ENCODE measurements at regions not wholly inside any gene's neighbourhood (a gene's known extent, or its start where the extent isn't known, plus 50 kb on each side); places are given as distances from the start of the nearest gene placed in this dataset.

DNA sequence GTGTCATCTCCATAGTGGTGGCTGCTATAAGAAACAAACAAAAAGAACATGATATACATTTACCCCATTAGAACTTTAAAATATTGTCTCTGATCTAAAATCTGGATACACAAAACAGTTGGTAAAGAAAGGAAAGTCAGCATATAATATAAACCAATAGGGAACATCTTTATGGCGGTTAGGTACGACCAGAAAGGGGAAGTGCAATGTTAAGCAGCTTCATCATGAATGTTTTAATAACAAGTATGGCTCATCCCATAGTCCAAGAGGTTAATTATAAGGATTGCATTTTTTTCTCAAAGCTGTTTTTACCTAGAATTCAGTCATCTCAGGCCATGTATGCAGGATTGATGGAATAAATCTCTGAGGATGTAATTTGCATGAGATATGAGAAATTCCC lies 1869.7 kb downstream of the PCDH7 start:
- H3K9me3 ChIP-seq (ENCODE audit: control insufficient read depth in 1 of 2, insufficient read depth in 1 of 2, low read depth in 1 of 2, low read length in 2 of 2): no peaks in the 10 kb centered on the region; a peak in 1 of 4 replicates
- H2AFZ ChIP-seq (ENCODE audit: low read depth, low read length, poor library complexity, severe bottlenecking): no peak overlapping the region
- H3K27ac ChIP-seq (ENCODE audit: low read depth, low read length): no peak overlapping the region
- TF ChIP-seq ZFX (IDR thresholded peaks at IDR 0.05) (no peak), ZNF274 (IDR thresholded peaks at IDR 0.05; ENCODE audit: low read depth, low read length) (no peak)
- H3K79me2 ChIP-seq (ENCODE audit: insufficient read depth, low read length): no peaks in the 10 kb centered on the region
- no TSS peak for BruUV-seq (replicated peaks)
- no peaks in the 10 kb centered on the region for H3K27me3 ChIP-seq (ENCODE audit: insufficient read depth, low read length)
- POLR2A ChIA-PET: no interaction called here
- H3K9me2 ChIP-seq (ENCODE audit: insufficient read depth): no peaks in the 10 kb centered on the region
- H3K4me2 ChIP-seq (ENCODE audit: low read length): no peak overlapping the region
- DNase-seq (ENCODE audit: low read depth, low spot score): no peak
- ATAC-seq: no peak
- H3K4me1 ChIP-seq (ENCODE audit: control insufficient read depth in 1 of 2, insufficient read depth in 2 of 2, low read length in 2 of 2): no peaks in the 10 kb centered on the region
- intact Hi-C loops (cut with micrococcal nuclease): no loop called here
- no peaks in the 10 kb centered on the region for H4K20me1 ChIP-seq (ENCODE audit: insufficient read depth)
- no peak overlapping the region for H3K4me3 ChIP-seq (replicated peaks in 1 of 2; ENCODE audit: low read depth in 1 of 2, low read length in 2 of 2)
- H3K36me3 ChIP-seq (ENCODE audit: control insufficient read depth in 1 of 2, insufficient read depth in 2 of 2, low read length in 2 of 2): no peaks in the 10 kb centered on the region
- CTCF ChIA-PET: no interaction called here
- RAD21 ChIA-PET (ENCODE audit: low non-redundant PET in 1 of 2, low total read pairs in 2 of 2, uncharacterized antibody in 2 of 2, unreplicated experiment in 2 of 2): no interaction called here
- H3K9ac ChIP-seq (ENCODE audit: low read length): no peak overlapping the region

- Histone ChIP-seq H2AFZ (ENCODE audit: low read depth, low read length, poor library complexity, severe bottlenecking) (no peak overlapping the region), H3K9me3 (ENCODE audit: control insufficient read depth in 1 of 2, insufficient read depth in 1 of 2, low read depth in 1 of 2, low read length in 2 of 2) (no peaks in the 10 kb centered on the region; a peak in 1 of 4 replicates), H3K4me2 (ENCODE audit: low read length) (no peak overlapping the region), H3K4me1 (ENCODE audit: control insufficient read depth in 1 of 2, insufficient read depth in 2 of 2, low read length in 2 of 2) (no peaks in the 10 kb centered on the region), H3K36me3 (ENCODE audit: control insufficient read depth in 1 of 2, insufficient read depth in 2 of 2, low read length in 2 of 2) (no peaks in the 10 kb centered on the region), H4K20me1 (ENCODE audit: insufficient read depth) (no peaks in the 10 kb centered on the region), H3K9ac (ENCODE audit: low read length) (no peak overlapping the region), H3K27ac (ENCODE audit: low read depth, low read length) (no peak overlapping the region), H3K4me3 (replicated peaks in 1 of 2; ENCODE audit: low read depth in 1 of 2, low read length in 2 of 2) (no peak overlapping the region), H3K27me3 (ENCODE audit: insufficient read depth, low read length) (no peaks in the 10 kb centered on the region), H3K79me2 (ENCODE audit: insufficient read depth, low read length) (no peaks in the 10 kb centered on the region), H3K9me2 (ENCODE audit: insufficient read depth) (no peaks in the 10 kb centered on the region)
- BruUV-seq (replicated peaks): no TSS peak
- ChIA-PET CTCF (no interaction called here), RAD21 (ENCODE audit: low non-redundant PET in 1 of 2, low total read pairs in 2 of 2, uncharacterized antibody in 2 of 2, unreplicated experiment in 2 of 2) (no interaction called here), POLR2A (no interaction called here)
- DNase-seq (ENCODE audit: low read depth, low spot score) (no peak), ATAC-seq (no peak)
- intact Hi-C loops (cut with micrococcal nuclease): no loop called here
- no peak for TF ChIP-seq CEBPB (IDR thresholded peaks at IDR 0.05; ENCODE audit: low read depth)
- no peak for TF ChIP-seq TCF7L2 (IDR thresholded peaks at IDR 0.05; ENCODE audit: borderline replicate concordance, extremely low read depth, insufficient read depth, insufficient read length)
- TF ChIP-seq SIN3A (IDR thresholded peaks at IDR 0.05; ENCODE audit: low read depth): no peak
- TF ChIP-seq MAX (IDR thresholded peaks at IDR 0.05): no peak
- TF ChIP-seq CTCF (IDR thresholded peaks at IDR 0.05 in 2 of 3, conservative IDR thresholded peaks at IDR 0.05 in 1 of 3; ENCODE audit: borderline replicate concordance in 1 of 3, insufficient read depth in 1 of 3, low read depth in 2 of 3, low read length in 2 of 3): no peak
- TF ChIP-seq EZH2 (IDR thresholded peaks at IDR 0.05): no peak
- TF ChIP-seq, protein P1, sequence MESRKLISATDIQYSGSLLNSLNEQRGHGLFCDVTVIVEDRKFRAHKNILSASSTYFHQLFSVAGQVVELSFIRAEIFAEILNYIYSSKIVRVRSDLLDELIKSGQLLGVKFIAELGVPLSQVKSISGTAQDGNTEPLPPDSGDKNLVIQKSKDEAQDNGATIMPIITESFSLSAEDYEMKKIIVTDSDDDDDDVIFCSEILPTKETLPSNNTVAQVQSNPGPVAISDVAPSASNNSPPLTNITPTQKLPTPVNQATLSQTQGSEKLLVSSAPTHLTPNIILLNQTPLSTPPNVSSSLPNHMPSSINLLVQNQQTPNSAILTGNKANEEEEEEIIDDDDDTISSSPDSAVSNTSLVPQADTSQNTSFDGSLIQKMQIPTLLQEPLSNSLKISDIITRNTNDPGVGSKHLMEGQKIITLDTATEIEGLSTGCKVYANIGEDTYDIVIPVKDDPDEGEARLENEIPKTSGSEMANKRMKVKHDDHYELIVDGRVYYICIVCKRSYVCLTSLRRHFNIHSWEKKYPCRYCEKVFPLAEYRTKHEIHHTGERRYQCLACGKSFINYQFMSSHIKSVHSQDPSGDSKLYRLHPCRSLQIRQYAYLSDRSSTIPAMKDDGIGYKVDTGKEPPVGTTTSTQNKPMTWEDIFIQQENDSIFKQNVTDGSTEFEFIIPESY (IDR thresholded peaks at IDR 0.05; ENCODE audit: extremely low read depth, insufficient replicate concordance, low read length): no peak
Observed at GRCh38 chr4:32597354-32597753, 1877.2 kb downstream of the PCDH7 start.

Measured in HCT116 (cell line).